ENCODE measurements at regions not wholly inside any gene's neighbourhood (a gene's known extent, or its start where the extent isn't known, plus 50 kb on each side); places are given as distances from the start of the nearest gene placed in this dataset.
"Not testable (repeated sequence)": the region's sequence is repeated elsewhere in the genome, so short reads cannot be mapped to it uniquely, and the experiment has no call there.

- no peak for DNase-seq (ENCODE audit: low read depth)
Observed at GRCh38 chr7:113392841-113393540, 274.6 kb upstream of the SMIM30 start.

- DNase-seq (ENCODE audit: low read depth): no peak
Observed at GRCh38 chr7:113392421-113392820, 274.1 kb upstream of the SMIM30 start.

- no peak for DNase-seq (ENCODE audit: low read depth)
Observed at GRCh38 chr7:113389112-113389646, 270.8 kb upstream of the SMIM30 start.

- DNase-seq (ENCODE audit: low read depth): no peak
Observed at GRCh38 chr7:113383638-113384037, 265.3 kb upstream of the SMIM30 start.

GRCh38 chr7:113379746-113380145, 261.4 kb upstream of the SMIM30 start:
- DNase-seq (ENCODE audit: low read depth): no peak

GRCh38 chr7:113374955-113375354, 256.6 kb upstream of the SMIM30 start:
- no peak for DNase-seq (ENCODE audit: low read depth)

- DNase-seq (ENCODE audit: low read depth): no peak
Observed at GRCh38 chr7:113373863-113374262, 255.5 kb upstream of the SMIM30 start.

- DNase-seq (ENCODE audit: low read depth): peak; percentile 20
Observed at GRCh38 chr7:113371416-113372043, 253.2 kb upstream of the SMIM30 start.

- peak; percentile 2 for DNase-seq (ENCODE audit: low read depth)
Observed at GRCh38 chr7:113370910-113371309, 252.6 kb upstream of the SMIM30 start.

GRCh38 chr7:113368256-113368655, 249.9 kb upstream of the SMIM30 start:
- DNase-seq (ENCODE audit: low read depth): no peak

GRCh38 chr7:113367041-113367586, 248.8 kb upstream of the SMIM30 start:
- no peak for DNase-seq (ENCODE audit: low read depth)

GRCh38 chr7:113366122-113366521, 247.8 kb upstream of the SMIM30 start:
- no peak for DNase-seq (ENCODE audit: low read depth)

- DNase-seq (ENCODE audit: low read depth): no peak
Observed at GRCh38 chr7:113349339-113349738, 231.0 kb upstream of the SMIM30 start.

- no peak for DNase-seq (ENCODE audit: low read depth)
Observed at GRCh38 chr7:113339661-113340060, 221.3 kb upstream of the SMIM30 start.

GRCh38 chr7:113338071-113338696, 219.8 kb upstream of the SMIM30 start:
- DNase-seq (ENCODE audit: low read depth): no peak

GRCh38 chr7:113336838-113337237, 218.5 kb upstream of the SMIM30 start:
- DNase-seq (ENCODE audit: low read depth): not testable (repeated sequence)

- DNase-seq (ENCODE audit: low read depth): no peak
Observed at GRCh38 chr7:113331155-113331898, 213.0 kb upstream of the SMIM30 start.

GRCh38 chr7:113321201-113321600, 202.8 kb upstream of the SMIM30 start:
- peak; percentile 62 for DNase-seq (ENCODE audit: low read depth)

GRCh38 chr7:113320419-113320818, 202.1 kb upstream of the SMIM30 start:
- no peak for DNase-seq (ENCODE audit: low read depth)

- DNase-seq (ENCODE audit: low read depth): no peak
Observed at GRCh38 chr7:113314594-113314993, 196.2 kb upstream of the SMIM30 start.

- no peak for DNase-seq (ENCODE audit: low read depth)
Observed at GRCh38 chr7:113308399-113308798, 190.0 kb upstream of the SMIM30 start.

GRCh38 chr7:113307147-113307546, 188.8 kb upstream of the SMIM30 start:
- no peak for DNase-seq (ENCODE audit: low read depth)
